Stimulated activated naive CD8-positive, alpha-beta T cell treated with anti-CD3 and anti-CD28 coated beads, Interleukin-15, Interleukin-2, amounts not matched to agents 100 ng/mL and 50 ng/mL, for 24 hours (primary cell): ENCODE measurements at regions not wholly inside any gene's neighbourhood (a gene's known extent, or its start where the extent isn't known, plus 50 kb on each side); places are given as distances from the start of the nearest gene placed in this dataset.
"Not testable (repeated sequence)": the region's sequence is repeated elsewhere in the genome, so short reads cannot be mapped to it uniquely, and the experiment has no call there.

Experiments used
- H3K27ac Mint-ChIP-seq: one replicate; pipeline ENCODE4 v1.8.0; 2021; ENCODE audit warnings: mild to moderate bottlenecking, mixed read lengths
- H3K27me3 Mint-ChIP-seq: one replicate; pipeline ENCODE4 v1.8.0; 2021; ENCODE audit warnings: mixed read lengths
- H3K36me3 Mint-ChIP-seq: one replicate; pipeline ENCODE4 v1.8.0; 2021; ENCODE audit warnings: low read depth, mixed read lengths
- H3K4me1 Mint-ChIP-seq: one replicate; pipeline ENCODE4 v1.8.0; 2021; ENCODE audit warnings: low read depth, mixed read lengths
- H3K4me3 Mint-ChIP-seq: one replicate; pipeline ENCODE4 v1.8.0; 2021; ENCODE audit warnings: mild to moderate bottlenecking, mixed read lengths
- H3K9me3 Mint-ChIP-seq: one replicate; pipeline ENCODE4 v1.8.0; 2021; ENCODE audit warnings: mixed read lengths

GRCh38 chr9:22508354-22508753 is 61.7 kb downstream of the DMRTA1 start:
- not testable (repeated sequence) for H3K9me3 Mint-ChIP-seq, H3K27me3 Mint-ChIP-seq, H3K4me1 Mint-ChIP-seq, H3K36me3 Mint-ChIP-seq, H3K27ac Mint-ChIP-seq, H3K4me3 Mint-ChIP-seq

- Mint-ChIP-seq H3K9me3 (no peaks in the 10 kb centered on the region), H3K4me3 (no peak overlapping the region), H3K4me1 (no peaks in the 10 kb centered on the region), H3K36me3 (no peaks in the 10 kb centered on the region), H3K27ac (no peak overlapping the region), H3K27me3 (no peaks in the 10 kb centered on the region)
Measured at GRCh38 chr9:22508790-22509189, 62.2 kb downstream of the DMRTA1 start.

GRCh38 chr9:22512495-22512894 is 65.9 kb downstream of the DMRTA1 start:
- no peaks in the 10 kb centered on the region for H3K9me3 Mint-ChIP-seq
- no peaks in the 10 kb centered on the region for H3K36me3 Mint-ChIP-seq
- H3K4me3 Mint-ChIP-seq, result no peak overlapping the region
- no peaks in the 10 kb centered on the region for H3K4me1 Mint-ChIP-seq
- H3K27ac Mint-ChIP-seq, result no peak overlapping the region
- H3K27me3 Mint-ChIP-seq, result no peaks in the 10 kb centered on the region

GRCh38 chr9:22514871-22515270 is 68.2 kb downstream of the DMRTA1 start:
- no peaks in the 10 kb centered on the region for H3K36me3 Mint-ChIP-seq
- H3K4me3 Mint-ChIP-seq, result no peak overlapping the region

GRCh38 chr9:22522206-22522740 is 75.6 kb downstream of the DMRTA1 start:
- Mint-ChIP-seq H3K27ac (no peak overlapping the region), H3K4me1 (no peaks in the 10 kb centered on the region), H3K36me3 (no peaks in the 10 kb centered on the region), H3K4me3 (no peak overlapping the region), H3K9me3 (no peaks in the 10 kb centered on the region), H3K27me3 (no peaks in the 10 kb centered on the region)

More at GRCh38 chr9:22514871-22515270, 68.2 kb downstream of the DMRTA1 start:
- no peak overlapping the region for H3K27ac Mint-ChIP-seq
- no peaks in the 10 kb centered on the region for H3K9me3 Mint-ChIP-seq
- no peaks in the 10 kb centered on the region for H3K4me1 Mint-ChIP-seq
- no peaks in the 10 kb centered on the region for H3K27me3 Mint-ChIP-seq

- Mint-ChIP-seq H3K4me1 (no peaks in the 10 kb centered on the region), H3K27me3 (no peaks in the 10 kb centered on the region), H3K4me3 (no peak overlapping the region), H3K27ac (no peak overlapping the region), H3K9me3 (no peaks in the 10 kb centered on the region), H3K36me3 (no peaks in the 10 kb centered on the region)
Measured at GRCh38 chr9:22528485-22528884, 81.9 kb downstream of the DMRTA1 start.

- Mint-ChIP-seq H3K9me3 (no peaks in the 10 kb centered on the region), H3K27ac (no peak overlapping the region), H3K4me3 (no peak overlapping the region), H3K4me1 (no peaks in the 10 kb centered on the region), H3K36me3 (no peaks in the 10 kb centered on the region), H3K27me3 (no peaks in the 10 kb centered on the region)
Measured at GRCh38 chr9:22529426-22530199, 83.0 kb downstream of the DMRTA1 start.

- Mint-ChIP-seq H3K36me3 (no peaks in the 10 kb centered on the region), H3K27ac (no peak overlapping the region), H3K9me3 (no peaks in the 10 kb centered on the region), H3K27me3 (no peaks in the 10 kb centered on the region), H3K4me3 (no peak overlapping the region), H3K4me1 (no peaks in the 10 kb centered on the region)
Measured at GRCh38 chr9:22535780-22536179, 89.2 kb downstream of the DMRTA1 start.

GRCh38 chr9:22537721-22538120 is 91.1 kb downstream of the DMRTA1 start:
- no peaks in the 10 kb centered on the region for H3K36me3 Mint-ChIP-seq
- no peaks in the 10 kb centered on the region for H3K4me1 Mint-ChIP-seq

GRCh38 chr9:22548625-22549024 is 102.0 kb downstream of the DMRTA1 start:
- Mint-ChIP-seq H3K4me1 (no peaks in the 10 kb centered on the region), H3K9me3 (no peaks in the 10 kb centered on the region), H3K4me3 (no peak overlapping the region), H3K36me3 (no peaks in the 10 kb centered on the region), H3K27ac (no peak overlapping the region), H3K27me3 (no peaks in the 10 kb centered on the region)

More at GRCh38 chr9:22537721-22538120, 91.1 kb downstream of the DMRTA1 start:
- H3K9me3 Mint-ChIP-seq, result no peaks in the 10 kb centered on the region
- H3K4me3 Mint-ChIP-seq, result no peak overlapping the region
- H3K27ac Mint-ChIP-seq, result no peak overlapping the region
- H3K27me3 Mint-ChIP-seq, result no peaks in the 10 kb centered on the region

GRCh38 chr9:22574740-22575139 is 128.1 kb downstream of the DMRTA1 start:
- H3K9me3 Mint-ChIP-seq, result peaks cover 32% of the 10 kb centered on the region
- H3K4me1 Mint-ChIP-seq, result no peaks in the 10 kb centered on the region
- no peak overlapping the region for H3K4me3 Mint-ChIP-seq
- no peaks in the 10 kb centered on the region for H3K27me3 Mint-ChIP-seq
- no peaks in the 10 kb centered on the region for H3K36me3 Mint-ChIP-seq
- H3K27ac Mint-ChIP-seq, result no peak overlapping the region

- no peak overlapping the region for H3K4me3 Mint-ChIP-seq
- H3K36me3 Mint-ChIP-seq, result no peaks in the 10 kb centered on the region
- H3K4me1 Mint-ChIP-seq, result no peaks in the 10 kb centered on the region
- no peak overlapping the region for H3K27ac Mint-ChIP-seq
- peaks cover 24% of the 10 kb centered on the region for H3K9me3 Mint-ChIP-seq
- no peaks in the 10 kb centered on the region for H3K27me3 Mint-ChIP-seq
Measured at GRCh38 chr9:22580788-22581187, 134.2 kb downstream of the DMRTA1 start.

- H3K27ac Mint-ChIP-seq, result no peak overlapping the region
- peaks cover 24% of the 10 kb centered on the region for H3K9me3 Mint-ChIP-seq
- no peaks in the 10 kb centered on the region for H3K36me3 Mint-ChIP-seq
- no peaks in the 10 kb centered on the region for H3K27me3 Mint-ChIP-seq
- no peaks in the 10 kb centered on the region for H3K4me1 Mint-ChIP-seq
- no peak overlapping the region for H3K4me3 Mint-ChIP-seq
Measured at GRCh38 chr9:22582221-22582620, 135.6 kb downstream of the DMRTA1 start.

- no peaks in the 10 kb centered on the region for H3K27me3 Mint-ChIP-seq
- H3K4me1 Mint-ChIP-seq, result no peaks in the 10 kb centered on the region
- H3K4me3 Mint-ChIP-seq, result no peak overlapping the region
- no peak overlapping the region for H3K27ac Mint-ChIP-seq
- H3K36me3 Mint-ChIP-seq, result no peaks in the 10 kb centered on the region
- no peaks in the 10 kb centered on the region for H3K9me3 Mint-ChIP-seq
Measured at GRCh38 chr9:22588918-22589317, 142.3 kb downstream of the DMRTA1 start.

- Mint-ChIP-seq H3K27me3 (no peaks in the 10 kb centered on the region), H3K36me3 (no peaks in the 10 kb centered on the region), H3K27ac (no peak overlapping the region), H3K4me1 (no peaks in the 10 kb centered on the region), H3K4me3 (no peak overlapping the region), H3K9me3 (no peaks in the 10 kb centered on the region)
Measured at GRCh38 chr9:22590336-22591033, 143.9 kb downstream of the DMRTA1 start.
